ENCODE measurements at regions not wholly inside any gene's neighbourhood (a gene's known extent, or its start where the extent isn't known, plus 50 kb on each side); places are given as distances from the start of the nearest gene placed in this dataset.

DNA sequence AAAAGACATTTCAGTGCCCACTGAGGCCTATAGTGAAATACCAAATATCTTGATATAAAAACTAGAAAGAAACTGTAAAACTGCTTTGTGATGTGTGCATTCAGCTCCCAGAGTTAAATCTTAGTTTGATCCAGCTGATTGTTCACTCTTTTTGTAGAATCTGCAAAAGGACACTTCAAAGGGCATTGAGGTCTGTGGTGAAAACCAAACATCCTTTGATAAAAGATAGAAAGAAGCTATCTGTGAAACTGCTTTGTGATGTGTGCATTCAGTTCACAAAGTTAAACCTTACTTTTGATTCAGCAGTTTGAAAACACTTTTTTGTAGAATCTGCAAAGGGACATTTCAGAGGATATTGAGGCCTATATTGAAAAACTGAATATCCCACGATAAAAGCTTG, 290.7 kb upstream of the ALG10B start:
- TF ChIP-seq POLR2A (IDR thresholded peaks at IDR 0.05) (no peak), EP300 (IDR thresholded peaks at IDR 0.05; ENCODE audit: low read depth) (no peak), POLR2AphosphoS5 (IDR thresholded peaks at IDR 0.05) (no peak)
- TF ChIP-seq, protein P1, sequence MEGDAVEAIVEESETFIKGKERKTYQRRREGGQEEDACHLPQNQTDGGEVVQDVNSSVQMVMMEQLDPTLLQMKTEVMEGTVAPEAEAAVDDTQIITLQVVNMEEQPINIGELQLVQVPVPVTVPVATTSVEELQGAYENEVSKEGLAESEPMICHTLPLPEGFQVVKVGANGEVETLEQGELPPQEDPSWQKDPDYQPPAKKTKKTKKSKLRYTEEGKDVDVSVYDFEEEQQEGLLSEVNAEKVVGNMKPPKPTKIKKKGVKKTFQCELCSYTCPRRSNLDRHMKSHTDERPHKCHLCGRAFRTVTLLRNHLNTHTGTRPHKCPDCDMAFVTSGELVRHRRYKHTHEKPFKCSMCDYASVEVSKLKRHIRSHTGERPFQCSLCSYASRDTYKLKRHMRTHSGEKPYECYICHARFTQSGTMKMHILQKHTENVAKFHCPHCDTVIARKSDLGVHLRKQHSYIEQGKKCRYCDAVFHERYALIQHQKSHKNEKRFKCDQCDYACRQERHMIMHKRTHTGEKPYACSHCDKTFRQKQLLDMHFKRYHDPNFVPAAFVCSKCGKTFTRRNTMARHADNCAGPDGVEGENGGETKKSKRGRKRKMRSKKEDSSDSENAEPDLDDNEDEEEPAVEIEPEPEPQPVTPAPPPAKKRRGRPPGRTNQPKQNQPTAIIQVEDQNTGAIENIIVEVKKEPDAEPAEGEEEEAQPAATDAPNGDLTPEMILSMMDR (IDR thresholded peaks at IDR 0.05), result no peak

Measured in transverse colon (tissue), 4 donors.